Cardiac fibroblast (primary cell): ENCODE measurements at regions not wholly inside any gene's neighbourhood (a gene's known extent, or its start where the extent isn't known, plus 50 kb on each side); places are given as distances from the start of the nearest gene placed in this dataset.
A peak's percentile ranks its signal among the peaks of the same experiment; 100 is the strongest.
"Not testable (repeated sequence)": the region's sequence is repeated elsewhere in the genome, so short reads cannot be mapped to it uniquely, and the experiment has no call there.

Experiments
- DNase-seq, 2 donors: peaks; one replicate each; pipeline versions ENCODE4 v3.0.0 to v3.0.0-alpha.2; 2010; ENCODE audit warnings: low read depth in 2 of 2
- H3K4me3 ChIP-seq, 2 donors: replicated peaks in 1 of 2; 1 replicate in 1 of 2; 2 replicates in 1 of 2; pipeline ENCODE4 v1.5.1; 2011; ENCODE audit warnings: low read depth in 2 of 2, low read length in 2 of 2, mild to moderate bottlenecking in 2 of 2, moderate library complexity in 1 of 2
- CTCF ChIP-seq: IDR thresholded peaks from one replicate; pipeline ENCODE4 v1.5.1; 2011; ENCODE audit warnings: low read depth, mild to moderate bottlenecking, low read length, inconsistent platforms

DNA sequence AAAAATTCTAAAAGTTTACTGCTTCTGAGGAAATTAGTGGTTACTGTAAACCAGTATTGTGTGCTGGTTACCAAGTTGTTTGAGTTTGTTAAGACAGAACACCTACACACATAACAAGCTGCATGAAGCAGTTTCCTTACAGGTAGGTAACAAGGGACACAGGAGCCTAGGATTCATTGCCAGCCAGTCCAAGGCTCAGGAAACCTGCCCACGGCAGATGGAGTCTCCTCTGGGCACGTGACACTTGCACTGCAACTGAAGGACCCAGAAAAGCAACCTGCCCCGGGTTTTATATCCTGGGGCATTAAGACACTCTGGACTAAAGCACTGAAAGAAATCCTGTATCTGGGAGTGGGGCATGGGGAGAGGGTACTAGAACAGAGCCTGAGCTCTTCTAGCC, 639.3 kb downstream of the ADCYAP1 start:
- no peak for TF ChIP-seq CTCF
- H3K4me3 ChIP-seq, result no peak overlapping the region
- DNase-seq, result no peak

- DNase-seq, result not testable (repeated sequence)
Measured at GRCh38 chr18:1557711-1558110, 653.0 kb downstream of the ADCYAP1 start.

GRCh38 chr18:1559563-1559962, 654.9 kb downstream of the ADCYAP1 start:
- no peak overlapping the region for H3K4me3 ChIP-seq
- no peak for TF ChIP-seq CTCF
- no peak for DNase-seq

More at GRCh38 chr18:1557711-1558110, 653.0 kb downstream of the ADCYAP1 start:
- H3K4me3 ChIP-seq, result not testable (repeated sequence)

GRCh38 chr18:1564793-1565192, 660.1 kb downstream of the ADCYAP1 start:
- no peak for DNase-seq
- no peak overlapping the region for H3K4me3 ChIP-seq
- no peak for TF ChIP-seq CTCF

DNA sequence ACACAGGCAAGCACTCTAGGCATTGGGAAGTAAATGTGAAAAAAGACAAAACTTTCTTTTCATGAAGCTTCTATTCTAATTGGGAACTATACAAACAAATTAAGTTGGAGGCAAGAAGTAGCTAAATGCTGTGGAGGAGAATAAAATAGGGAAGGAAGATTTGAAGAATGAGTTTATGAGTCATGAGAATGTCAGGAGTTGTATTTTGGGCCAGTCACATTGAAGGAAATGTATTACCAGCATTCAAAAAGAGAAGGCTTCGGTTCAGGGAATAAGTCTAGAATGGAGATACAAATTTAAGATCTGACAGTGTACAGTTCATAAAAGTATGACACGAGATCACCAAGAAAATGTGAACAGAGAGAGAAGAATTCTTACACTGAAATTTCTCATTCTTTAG, 666.5 kb downstream of the ADCYAP1 start:
- H3K4me3 ChIP-seq, result no peak overlapping the region
- TF ChIP-seq CTCF, result no peak
- no peak for DNase-seq

DNA sequence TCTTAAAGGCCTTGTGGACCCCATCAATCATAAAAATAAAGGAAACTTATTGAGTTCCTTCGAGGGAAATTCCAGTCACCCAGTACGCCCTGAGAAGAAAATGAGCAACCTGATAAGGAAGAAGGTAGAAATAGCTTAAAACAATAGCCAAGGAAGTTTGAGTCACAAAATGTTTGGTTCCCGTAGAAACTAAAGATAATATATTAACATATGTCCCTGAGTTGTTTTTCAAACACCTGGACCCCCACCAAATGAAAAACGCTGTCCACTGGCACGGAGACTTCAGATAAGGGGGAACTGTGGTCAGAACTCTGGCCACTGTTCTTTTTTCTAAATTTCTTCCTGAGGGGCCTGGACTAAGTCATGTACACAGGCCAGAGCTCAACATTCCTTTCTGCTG, 669.1 kb downstream of the ADCYAP1 start:
- no peak for TF ChIP-seq CTCF
- H3K4me3 ChIP-seq, result no peak overlapping the region
- DNase-seq, result peak; percentile 36 to 45

DNA sequence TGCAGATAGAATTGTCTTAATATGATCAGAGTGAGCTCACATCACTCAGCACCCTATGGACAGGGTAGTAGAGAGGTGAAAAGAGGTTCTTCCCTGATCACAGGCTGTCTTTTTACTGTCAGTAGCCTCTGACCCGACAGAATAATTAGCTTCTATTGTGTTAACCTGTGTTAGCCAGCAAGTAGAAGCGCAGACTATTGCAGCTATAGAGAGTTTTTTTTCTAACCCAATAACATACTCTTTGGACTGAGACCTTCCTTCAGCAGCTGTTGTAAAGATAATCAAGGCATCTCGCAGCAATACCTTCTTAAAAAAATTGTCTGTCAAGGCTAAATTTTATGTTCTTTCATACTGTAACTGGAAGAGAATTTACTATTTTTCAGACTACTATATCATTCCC, 670.4 kb downstream of the ADCYAP1 start:
- TF ChIP-seq CTCF, result no peak
- no peak for DNase-seq

More for the DNA sequence above, 670.4 kb downstream of the ADCYAP1 start:
- no peak overlapping the region for H3K4me3 ChIP-seq
